ENCODE measurements at regions not wholly inside any gene's neighbourhood (a gene's known extent, or its start where the extent isn't known, plus 50 kb on each side); places are given as distances from the start of the nearest gene placed in this dataset.

- Histone ChIP-seq H4K20me1 (ENCODE audit: low read depth, low read length) (no peaks in the 10 kb centered on the region), H3K79me2 (ENCODE audit: insufficient read depth, low read length) (no peaks in the 10 kb centered on the region), H3K4me3 (ENCODE audit: insufficient read depth, low read length, poor library complexity, severe bottlenecking) (no peak overlapping the region), H3K9me3 (ENCODE audit: insufficient read depth, low read length) (no peaks in the 10 kb centered on the region), H3K9ac (ENCODE audit: low read length) (no peak overlapping the region), H3K27me3 (ENCODE audit: low read length) (no peaks in the 10 kb centered on the region), H3K27ac (ENCODE audit: low read depth, low read length) (no peak overlapping the region), H3K36me3 (ENCODE audit: low read length) (no peaks in the 10 kb centered on the region), H3F3A (ENCODE audit: insufficient read depth) (no peaks in the 10 kb centered on the region), H3K4me2 (ENCODE audit: low read depth, low read length, poor library complexity, severe bottlenecking) (no peak overlapping the region), H2AFZ (ENCODE audit: low read depth, low read length, severe bottlenecking) (no peak overlapping the region), H3K9me2 (replicated peaks; ENCODE audit: insufficient read depth, low read length) (no peaks in the 10 kb centered on the region)
- TF ChIP-seq CTCF (IDR thresholded peaks at IDR 0.05; ENCODE audit: insufficient read depth, low read length, poor library complexity, severe bottlenecking) = no peak
- no peak for TF ChIP-seq EZH2phosphoT487 (conservative IDR thresholded peaks at IDR 0.05; ENCODE audit: low read length)
Measured at GRCh38 chr6:167731731-167732422, 94.8 kb upstream of the AFDN start.

DNA sequence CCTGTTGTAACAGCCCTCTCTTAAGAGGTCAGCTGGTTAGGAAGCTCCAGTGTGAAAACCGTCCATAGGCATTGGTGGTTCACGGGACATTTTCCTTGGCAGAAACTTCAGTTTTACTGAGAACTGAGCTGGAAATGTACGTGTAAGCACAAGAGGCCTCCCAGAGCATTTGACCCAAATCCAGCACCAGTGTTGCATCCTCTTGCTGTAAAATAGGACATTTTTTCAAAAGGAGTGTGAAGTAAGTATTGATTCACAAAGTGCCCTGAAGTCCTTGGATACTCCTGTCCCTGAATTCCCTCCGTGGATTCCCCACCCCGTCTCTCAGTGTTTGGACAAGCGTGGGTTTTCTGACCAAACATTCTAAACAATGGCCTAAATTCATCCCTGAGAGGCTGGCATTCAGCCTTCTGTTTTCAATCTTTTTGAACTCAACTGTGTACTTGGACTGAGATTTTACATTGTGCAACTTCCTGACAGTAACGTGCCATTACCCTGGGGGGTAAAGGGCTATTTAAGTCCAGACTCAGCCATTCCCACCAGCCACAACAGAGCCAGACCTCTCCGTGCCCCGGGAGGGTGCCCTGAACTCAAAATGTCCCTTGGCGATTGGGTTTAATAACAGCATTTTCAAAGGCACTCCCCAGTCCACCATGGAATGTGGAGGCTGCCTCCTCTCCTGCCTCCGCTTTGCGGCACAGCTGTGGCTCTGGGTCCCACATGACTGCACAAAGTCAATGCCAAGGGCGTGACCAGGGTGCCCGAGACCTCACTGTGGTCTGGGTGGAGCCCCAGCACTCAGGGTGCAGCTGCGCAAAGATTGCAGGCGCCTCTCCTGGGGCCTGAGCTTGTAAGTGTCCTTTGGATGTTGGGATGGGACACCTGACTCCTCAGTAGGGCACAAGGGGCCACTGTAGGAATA lies 92.7 kb upstream of the AFDN start:
- Histone ChIP-seq H3K9ac (ENCODE audit: low read length) (no peak overlapping the region), H3K27me3 (ENCODE audit: low read length) (no peaks in the 10 kb centered on the region), H3K79me2 (ENCODE audit: insufficient read depth, low read length) (no peaks in the 10 kb centered on the region), H2AFZ (ENCODE audit: low read depth, low read length, severe bottlenecking) (no peak overlapping the region), H3K9me2 (replicated peaks; ENCODE audit: insufficient read depth, low read length) (no peaks in the 10 kb centered on the region), H3K4me3 (ENCODE audit: insufficient read depth, low read length, poor library complexity, severe bottlenecking) (no peak overlapping the region), H3K27ac (ENCODE audit: low read depth, low read length) (no peak overlapping the region), H3K36me3 (ENCODE audit: low read length) (no peaks in the 10 kb centered on the region), H3K4me2 (ENCODE audit: low read depth, low read length, poor library complexity, severe bottlenecking) (no peak overlapping the region), H4K20me1 (ENCODE audit: low read depth, low read length) (no peaks in the 10 kb centered on the region), H3K9me3 (ENCODE audit: insufficient read depth, low read length) (no peaks in the 10 kb centered on the region), H3F3A (ENCODE audit: insufficient read depth) (no peaks in the 10 kb centered on the region)
- TF ChIP-seq EZH2phosphoT487 (conservative IDR thresholded peaks at IDR 0.05; ENCODE audit: low read length) = no peak
- no peak for TF ChIP-seq CTCF (IDR thresholded peaks at IDR 0.05; ENCODE audit: insufficient read depth, low read length, poor library complexity, severe bottlenecking)

GRCh38 chr6:167734662-167735083 lies 92.0 kb upstream of the AFDN start:
- no peak overlapping the region for H3K4me2 ChIP-seq (ENCODE audit: low read depth, low read length, poor library complexity, severe bottlenecking)
- no peak overlapping the region for H3K27ac ChIP-seq (ENCODE audit: low read depth, low read length)
- H3K36me3 ChIP-seq (ENCODE audit: low read length) = no peaks in the 10 kb centered on the region
- H2AFZ ChIP-seq (ENCODE audit: low read depth, low read length, severe bottlenecking) = no peak overlapping the region
- no peak overlapping the region for H3K4me3 ChIP-seq (ENCODE audit: insufficient read depth, low read length, poor library complexity, severe bottlenecking)
- no peaks in the 10 kb centered on the region for H3K9me2 ChIP-seq (replicated peaks; ENCODE audit: insufficient read depth, low read length)
- TF ChIP-seq CTCF (IDR thresholded peaks at IDR 0.05; ENCODE audit: insufficient read depth, low read length, poor library complexity, severe bottlenecking) (no peak), EZH2phosphoT487 (conservative IDR thresholded peaks at IDR 0.05; ENCODE audit: low read length) (no peak)
- no peak overlapping the region for H3K9ac ChIP-seq (ENCODE audit: low read length)
- H3F3A ChIP-seq (ENCODE audit: insufficient read depth) = no peaks in the 10 kb centered on the region
- no peaks in the 10 kb centered on the region for H3K27me3 ChIP-seq (ENCODE audit: low read length)
- no peaks in the 10 kb centered on the region for H3K9me3 ChIP-seq (ENCODE audit: insufficient read depth, low read length)
- no peaks in the 10 kb centered on the region for H4K20me1 ChIP-seq (ENCODE audit: low read depth, low read length)
- H3K79me2 ChIP-seq (ENCODE audit: insufficient read depth, low read length) = no peaks in the 10 kb centered on the region
